ENCODE measurements at regions not wholly inside any gene's neighbourhood (a gene's known extent, or its start where the extent isn't known, plus 50 kb on each side); places are given as distances from the start of the nearest gene placed in this dataset.

DNA sequence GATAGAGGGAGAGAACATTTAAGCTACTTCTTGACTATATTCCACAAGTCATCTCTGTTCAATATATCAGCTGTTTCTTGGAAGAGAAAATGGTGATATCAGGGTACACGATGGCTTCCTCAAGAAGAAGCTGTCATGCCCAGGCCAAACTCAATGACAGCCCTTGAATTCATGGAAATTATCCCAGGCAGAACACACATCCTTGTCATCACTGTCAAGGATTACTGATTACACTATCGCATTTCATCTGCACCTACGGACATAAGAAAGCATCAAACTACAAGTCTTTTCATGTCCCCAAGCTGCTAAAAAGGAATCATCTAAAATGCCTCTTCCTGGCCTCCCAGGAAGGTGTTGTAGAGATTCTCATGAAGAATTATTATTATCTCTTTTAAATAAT, 165.2 kb upstream of the SLC7A11 start:
- Mint-ChIP-seq H3K36me3 (ENCODE audit: low read depth) (no peaks in the 10 kb centered on the region), H3K27ac (ENCODE audit: unreplicated experiment) (no peak overlapping the region), H3K4me1 (peaks cover 5% of the 10 kb centered on the region), H3K27me3 (ENCODE audit: low read depth) (no peaks in the 10 kb centered on the region), H3K9me3 (peaks cover under 1% of the 10 kb centered on the region), H3K4me3 (no peak overlapping the region)
- TF ChIP-seq, protein P1, sequence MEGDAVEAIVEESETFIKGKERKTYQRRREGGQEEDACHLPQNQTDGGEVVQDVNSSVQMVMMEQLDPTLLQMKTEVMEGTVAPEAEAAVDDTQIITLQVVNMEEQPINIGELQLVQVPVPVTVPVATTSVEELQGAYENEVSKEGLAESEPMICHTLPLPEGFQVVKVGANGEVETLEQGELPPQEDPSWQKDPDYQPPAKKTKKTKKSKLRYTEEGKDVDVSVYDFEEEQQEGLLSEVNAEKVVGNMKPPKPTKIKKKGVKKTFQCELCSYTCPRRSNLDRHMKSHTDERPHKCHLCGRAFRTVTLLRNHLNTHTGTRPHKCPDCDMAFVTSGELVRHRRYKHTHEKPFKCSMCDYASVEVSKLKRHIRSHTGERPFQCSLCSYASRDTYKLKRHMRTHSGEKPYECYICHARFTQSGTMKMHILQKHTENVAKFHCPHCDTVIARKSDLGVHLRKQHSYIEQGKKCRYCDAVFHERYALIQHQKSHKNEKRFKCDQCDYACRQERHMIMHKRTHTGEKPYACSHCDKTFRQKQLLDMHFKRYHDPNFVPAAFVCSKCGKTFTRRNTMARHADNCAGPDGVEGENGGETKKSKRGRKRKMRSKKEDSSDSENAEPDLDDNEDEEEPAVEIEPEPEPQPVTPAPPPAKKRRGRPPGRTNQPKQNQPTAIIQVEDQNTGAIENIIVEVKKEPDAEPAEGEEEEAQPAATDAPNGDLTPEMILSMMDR (conservative IDR thresholded peaks at IDR 0.05), result no peak
- no peak for DNase-seq (ENCODE audit: low read depth, low spot score)

- H3K27me3 Mint-ChIP-seq (ENCODE audit: low read depth), result no peaks in the 10 kb centered on the region
- no peak overlapping the region for H3K4me3 Mint-ChIP-seq
- DNase-seq (ENCODE audit: low read depth, low spot score), result no peak
- H3K36me3 Mint-ChIP-seq (ENCODE audit: low read depth), result no peaks in the 10 kb centered on the region
- H3K4me1 Mint-ChIP-seq, result peaks cover 5% of the 10 kb centered on the region
- no peak overlapping the region for H3K27ac Mint-ChIP-seq (ENCODE audit: unreplicated experiment)
- TF ChIP-seq, protein P1 (conservative IDR thresholded peaks at IDR 0.05), result no peak
- H3K9me3 Mint-ChIP-seq, result peaks cover 3% of the 10 kb centered on the region
Observed at GRCh38 chr4:138406876-138407275, 164.7 kb upstream of the SLC7A11 start.

DNA sequence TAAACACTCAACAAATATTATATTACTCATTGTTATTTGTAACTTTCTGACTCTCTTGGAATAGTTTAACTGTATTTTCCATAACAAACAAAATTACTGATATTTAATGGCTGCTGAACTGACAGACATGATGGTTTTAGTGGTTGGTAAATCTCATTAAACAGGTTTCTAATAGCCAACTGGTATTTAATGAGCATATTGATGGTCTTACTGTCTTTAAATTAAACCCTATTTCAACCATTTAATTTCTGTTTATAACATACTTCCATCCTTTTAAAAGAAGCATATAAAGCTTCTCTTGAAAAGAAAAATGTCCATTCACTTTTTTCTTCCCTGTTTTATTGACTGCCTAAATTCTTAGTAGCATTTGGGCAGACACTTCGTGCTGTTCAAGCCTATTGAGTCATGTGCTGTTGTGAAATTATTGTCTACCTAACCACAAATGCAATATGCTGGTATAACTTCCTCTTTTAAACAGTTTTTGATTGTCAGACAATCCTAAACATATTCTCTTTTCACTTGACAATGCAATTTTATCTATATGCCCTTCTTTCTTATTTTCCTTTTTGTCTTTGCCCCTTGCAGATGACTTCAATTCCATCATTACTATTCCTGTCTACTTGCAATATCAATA, 163.9 kb upstream of the SLC7A11 start:
- no peaks in the 10 kb centered on the region for H3K27me3 Mint-ChIP-seq (ENCODE audit: low read depth)
- peaks cover 3% of the 10 kb centered on the region for H3K9me3 Mint-ChIP-seq
- H3K4me3 Mint-ChIP-seq, result no peak overlapping the region
- no peak overlapping the region for H3K27ac Mint-ChIP-seq (ENCODE audit: unreplicated experiment)
- peaks cover 5% of the 10 kb centered on the region for H3K4me1 Mint-ChIP-seq
- no peak for DNase-seq (ENCODE audit: low read depth, low spot score)
- H3K36me3 Mint-ChIP-seq (ENCODE audit: low read depth), result no peaks in the 10 kb centered on the region
- TF ChIP-seq, protein P1 (conservative IDR thresholded peaks at IDR 0.05), result no peak

- H3K36me3 Mint-ChIP-seq (ENCODE audit: low read depth), result no peaks in the 10 kb centered on the region
- no peak overlapping the region for H3K27ac Mint-ChIP-seq (ENCODE audit: unreplicated experiment)
- H3K4me1 Mint-ChIP-seq, result peaks cover 9% of the 10 kb centered on the region
- no peak overlapping the region for H3K4me3 Mint-ChIP-seq
- no peaks in the 10 kb centered on the region for H3K27me3 Mint-ChIP-seq (ENCODE audit: low read depth)
- DNase-seq (ENCODE audit: low read depth, low spot score), result no peak
- TF ChIP-seq, protein P1 (conservative IDR thresholded peaks at IDR 0.05), result no peak
- peaks cover 3% of the 10 kb centered on the region for H3K9me3 Mint-ChIP-seq
Observed at GRCh38 chr4:138405466-138405891, 163.3 kb upstream of the SLC7A11 start.

DNA sequence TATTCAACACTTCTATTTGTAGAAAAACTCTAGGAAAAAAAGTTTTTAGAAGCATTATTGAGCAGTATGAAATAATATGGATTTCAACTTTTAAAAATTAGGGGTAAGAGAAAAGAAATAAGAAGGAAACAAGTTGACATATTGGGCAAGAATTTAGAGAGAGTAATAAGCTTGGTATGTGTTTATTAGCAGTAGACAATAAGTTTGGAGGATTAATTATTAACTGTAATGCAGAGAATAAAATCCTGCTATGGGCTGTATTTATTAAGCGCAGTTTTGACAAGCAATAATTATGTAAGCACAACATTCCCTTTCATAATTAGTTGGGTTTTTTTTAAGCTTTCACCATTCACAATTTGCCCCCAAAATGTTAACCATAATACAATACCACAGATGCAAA, 162.7 kb upstream of the SLC7A11 start:
- Mint-ChIP-seq H3K4me3 (no peak overlapping the region), H3K4me1 (peaks cover 16% of the 10 kb centered on the region), H3K27me3 (ENCODE audit: low read depth) (no peaks in the 10 kb centered on the region), H3K9me3 (peaks cover 3% of the 10 kb centered on the region), H3K27ac (ENCODE audit: unreplicated experiment) (no peak overlapping the region), H3K36me3 (ENCODE audit: low read depth) (no peaks in the 10 kb centered on the region)
- TF ChIP-seq, protein P1 (conservative IDR thresholded peaks at IDR 0.05), result no peak
- DNase-seq (ENCODE audit: low read depth, low spot score), result no peak

All from neural crest cell (in vitro differentiated cells).